H1 (cell line): ENCODE measurements at regions not wholly inside any gene's neighbourhood (a gene's known extent, or its start where the extent isn't known, plus 50 kb on each side); places are given as distances from the start of the nearest gene placed in this dataset.

Source experiments
- CBX8 ChIP-seq: fragments of 300-800, 300-1000 bp; sonication (generic); IDR thresholded peaks from 2 replicates; pipeline ENCODE4 v1.7.1; 2016; ENCODE audit warnings: low read depth, low read length, borderline replicate concordance
- FOSL1 ChIP-seq: IDR thresholded peaks from 2 replicates; pipeline ENCODE4 v1.6.1; 2011; ENCODE audit warnings: mild to moderate bottlenecking, low read depth, low read length, moderate library complexity; ENCODE audit not compliant: insufficient read depth
- POLR2AphosphoS5 ChIP-seq: IDR thresholded peaks from 2 replicates; pipeline ENCODE4 v1.6.1; 2011; ENCODE audit warnings: low read depth, low read length
- RBBP5 ChIP-seq: IDR thresholded peaks from 2 replicates; pipeline ENCODE4 v1.7.1; 2012; ENCODE audit warnings: low read depth, mild to moderate bottlenecking, inconsistent platforms, low read length, moderate library complexity, borderline replicate concordance
- SUZ12 ChIP-seq: fragments of 200-600 bp; sonication (generic); IDR thresholded peaks from 2 replicates; pipeline ENCODE4 v1.6.1; 2012; ENCODE audit warnings: mild to moderate bottlenecking, inconsistent platforms, low read length, moderate library complexity, mixed read lengths
- TAF7 ChIP-seq: optimal IDR thresholded peaks from 2 replicates; pipeline ENCODE3; 2011; ENCODE audit warnings: low read depth, mild to moderate bottlenecking, inconsistent platforms, low read length, moderate library complexity, borderline replicate concordance
- TF ChIP-seq, protein P1 (sequence below), 3 experiments: IDR thresholded peaks; 1 replicate in 2 of 3; 2 replicates in 1 of 3; pipeline versions ENCODE4 v1.5.1 to v1.6.1; 2011; ENCODE audit warnings: low read length in 3 of 3, mild to moderate bottlenecking in 3 of 3, inconsistent platforms in 2 of 3, low read depth in 1 of 3, moderate library complexity in 1 of 3; ENCODE audit not compliant: insufficient read depth in 1 of 3; ENCODE audit errors: control extremely low read depth in 1 of 3

DNA sequence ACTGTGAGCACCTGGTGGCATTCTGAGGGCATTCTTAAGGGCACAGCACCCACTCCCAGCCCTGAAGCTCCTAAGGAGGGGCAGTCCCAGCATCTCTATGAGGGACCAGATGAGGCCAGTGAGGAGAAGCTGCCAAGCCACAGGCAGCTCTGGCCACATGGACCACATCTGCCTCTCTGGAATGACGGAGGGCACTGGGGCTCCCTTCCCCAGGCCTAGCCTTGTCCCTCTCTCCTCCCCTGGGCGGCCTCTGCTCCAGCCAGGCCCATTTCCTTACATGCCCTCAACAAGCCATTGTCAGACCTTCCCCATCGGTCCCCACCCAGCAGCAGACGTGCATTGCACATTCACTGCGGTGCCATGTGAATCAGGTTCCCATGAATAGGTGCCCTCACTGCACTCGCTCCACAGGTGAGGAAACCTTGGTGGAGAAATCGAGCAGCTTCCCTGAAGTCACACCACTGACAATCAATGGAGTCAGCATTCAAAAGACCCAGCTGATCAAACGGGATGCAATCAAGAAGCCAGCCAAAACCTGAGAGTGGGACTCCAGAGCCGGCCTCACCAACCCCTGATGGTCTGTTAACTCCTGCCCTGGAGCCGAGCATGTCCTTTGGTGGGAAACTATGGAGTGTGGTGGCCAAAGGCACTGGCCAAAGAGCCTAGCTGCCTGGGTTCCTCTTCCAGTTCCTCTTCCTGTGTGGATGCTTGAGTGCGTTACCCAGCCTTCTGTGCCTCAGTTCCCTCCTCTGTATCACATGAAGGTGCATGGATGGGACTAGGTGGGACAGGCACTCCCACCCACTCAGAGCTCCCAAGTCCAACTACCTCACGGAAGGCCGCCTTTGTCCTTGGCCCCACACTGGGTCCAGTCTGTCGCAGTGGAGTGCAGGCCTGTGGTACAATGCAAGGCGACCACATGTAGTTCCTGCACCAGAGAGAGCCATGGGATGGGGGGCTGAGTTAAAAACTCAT lies 147.3 kb downstream of the ZFP36L2 start (continued):
- TF ChIP-seq FOSL1 (no peak), CBX8 (no peak), POLR2AphosphoS5 (no peak), SUZ12 (no peak), TAF7 (no peak), RBBP5 (no peak)
- TF ChIP-seq, protein P1, sequence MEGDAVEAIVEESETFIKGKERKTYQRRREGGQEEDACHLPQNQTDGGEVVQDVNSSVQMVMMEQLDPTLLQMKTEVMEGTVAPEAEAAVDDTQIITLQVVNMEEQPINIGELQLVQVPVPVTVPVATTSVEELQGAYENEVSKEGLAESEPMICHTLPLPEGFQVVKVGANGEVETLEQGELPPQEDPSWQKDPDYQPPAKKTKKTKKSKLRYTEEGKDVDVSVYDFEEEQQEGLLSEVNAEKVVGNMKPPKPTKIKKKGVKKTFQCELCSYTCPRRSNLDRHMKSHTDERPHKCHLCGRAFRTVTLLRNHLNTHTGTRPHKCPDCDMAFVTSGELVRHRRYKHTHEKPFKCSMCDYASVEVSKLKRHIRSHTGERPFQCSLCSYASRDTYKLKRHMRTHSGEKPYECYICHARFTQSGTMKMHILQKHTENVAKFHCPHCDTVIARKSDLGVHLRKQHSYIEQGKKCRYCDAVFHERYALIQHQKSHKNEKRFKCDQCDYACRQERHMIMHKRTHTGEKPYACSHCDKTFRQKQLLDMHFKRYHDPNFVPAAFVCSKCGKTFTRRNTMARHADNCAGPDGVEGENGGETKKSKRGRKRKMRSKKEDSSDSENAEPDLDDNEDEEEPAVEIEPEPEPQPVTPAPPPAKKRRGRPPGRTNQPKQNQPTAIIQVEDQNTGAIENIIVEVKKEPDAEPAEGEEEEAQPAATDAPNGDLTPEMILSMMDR (IDR thresholded peaks at IDR 0.05; ENCODE audit: control extremely low read depth in 1 of 3, insufficient read depth in 1 of 3, low read depth in 1 of 3, low read length in 3 of 3) = no peak
